Vagina (tissue), 2 donors: ENCODE measurements at regions not wholly inside any gene's neighbourhood (a gene's known extent, or its start where the extent isn't known, plus 50 kb on each side); places are given as distances from the start of the nearest gene placed in this dataset.

Source experiments
- POLR2A ChIP-seq, 2 donors: fragments of 450-650 bp; IDR thresholded peaks; one replicate each; pipeline ENCODE4 v1.6.1; 2017; ENCODE audit warnings: antibody characterized with exemption in 2 of 2, mild to moderate bottlenecking in 2 of 2, moderate library complexity in 2 of 2
- TF ChIP-seq, protein P1 (sequence below), 3 experiments: fragments of 450-650 bp in 2 of 3; fragments of 200-600 bp in 1 of 3; sonication (generic) in 1 of 3; IDR thresholded peaks; one replicate each; pipeline ENCODE4 v1.5.1; 2017 to 2019; ENCODE audit warnings: antibody characterized with exemption in 3 of 3, mild to moderate bottlenecking in 2 of 3, moderate library complexity in 2 of 3

DNA sequence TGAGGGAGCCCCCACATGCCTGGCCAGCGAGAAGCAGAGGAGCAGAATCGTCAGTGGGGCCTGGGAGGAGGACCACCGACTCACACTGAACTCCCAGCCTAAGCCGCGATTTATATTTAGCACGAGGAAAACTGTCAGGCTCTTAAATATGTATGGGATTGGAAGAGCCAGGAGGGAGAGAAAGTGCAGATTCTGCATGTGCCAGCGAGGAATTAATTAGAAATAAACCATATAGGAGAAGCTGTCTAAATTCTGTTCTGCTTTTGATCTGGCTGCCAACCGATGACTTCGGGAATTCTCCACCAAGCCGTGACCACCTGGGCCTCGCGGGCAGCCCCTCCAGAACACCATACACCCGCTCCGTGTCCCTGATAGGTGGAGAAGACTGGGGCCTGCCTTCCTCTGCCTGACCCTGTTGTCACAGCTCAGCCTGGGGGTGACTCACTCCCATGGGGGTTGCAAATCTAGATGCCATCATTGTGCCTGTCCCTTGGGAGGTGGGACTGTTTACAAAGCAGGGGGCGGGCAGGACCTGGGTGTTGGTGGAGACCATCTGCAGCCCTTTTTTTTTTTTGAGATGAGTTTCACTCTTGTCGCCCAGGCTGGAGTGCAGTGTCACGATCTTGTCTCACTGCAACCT lies 91.1 kb upstream of the PMEPA1 start:
- TF ChIP-seq, protein P1, sequence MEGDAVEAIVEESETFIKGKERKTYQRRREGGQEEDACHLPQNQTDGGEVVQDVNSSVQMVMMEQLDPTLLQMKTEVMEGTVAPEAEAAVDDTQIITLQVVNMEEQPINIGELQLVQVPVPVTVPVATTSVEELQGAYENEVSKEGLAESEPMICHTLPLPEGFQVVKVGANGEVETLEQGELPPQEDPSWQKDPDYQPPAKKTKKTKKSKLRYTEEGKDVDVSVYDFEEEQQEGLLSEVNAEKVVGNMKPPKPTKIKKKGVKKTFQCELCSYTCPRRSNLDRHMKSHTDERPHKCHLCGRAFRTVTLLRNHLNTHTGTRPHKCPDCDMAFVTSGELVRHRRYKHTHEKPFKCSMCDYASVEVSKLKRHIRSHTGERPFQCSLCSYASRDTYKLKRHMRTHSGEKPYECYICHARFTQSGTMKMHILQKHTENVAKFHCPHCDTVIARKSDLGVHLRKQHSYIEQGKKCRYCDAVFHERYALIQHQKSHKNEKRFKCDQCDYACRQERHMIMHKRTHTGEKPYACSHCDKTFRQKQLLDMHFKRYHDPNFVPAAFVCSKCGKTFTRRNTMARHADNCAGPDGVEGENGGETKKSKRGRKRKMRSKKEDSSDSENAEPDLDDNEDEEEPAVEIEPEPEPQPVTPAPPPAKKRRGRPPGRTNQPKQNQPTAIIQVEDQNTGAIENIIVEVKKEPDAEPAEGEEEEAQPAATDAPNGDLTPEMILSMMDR (IDR thresholded peaks at IDR 0.05): no peak
- TF ChIP-seq POLR2A (IDR thresholded peaks at IDR 0.05): no peak
